ENCODE measurements at regions not wholly inside any gene's neighbourhood (a gene's known extent, or its start where the extent isn't known, plus 50 kb on each side); places are given as distances from the start of the nearest gene placed in this dataset.
"Not testable (repeated sequence)": the region's sequence is repeated elsewhere in the genome, so short reads cannot be mapped to it uniquely, and the experiment has no call there.

DNA sequence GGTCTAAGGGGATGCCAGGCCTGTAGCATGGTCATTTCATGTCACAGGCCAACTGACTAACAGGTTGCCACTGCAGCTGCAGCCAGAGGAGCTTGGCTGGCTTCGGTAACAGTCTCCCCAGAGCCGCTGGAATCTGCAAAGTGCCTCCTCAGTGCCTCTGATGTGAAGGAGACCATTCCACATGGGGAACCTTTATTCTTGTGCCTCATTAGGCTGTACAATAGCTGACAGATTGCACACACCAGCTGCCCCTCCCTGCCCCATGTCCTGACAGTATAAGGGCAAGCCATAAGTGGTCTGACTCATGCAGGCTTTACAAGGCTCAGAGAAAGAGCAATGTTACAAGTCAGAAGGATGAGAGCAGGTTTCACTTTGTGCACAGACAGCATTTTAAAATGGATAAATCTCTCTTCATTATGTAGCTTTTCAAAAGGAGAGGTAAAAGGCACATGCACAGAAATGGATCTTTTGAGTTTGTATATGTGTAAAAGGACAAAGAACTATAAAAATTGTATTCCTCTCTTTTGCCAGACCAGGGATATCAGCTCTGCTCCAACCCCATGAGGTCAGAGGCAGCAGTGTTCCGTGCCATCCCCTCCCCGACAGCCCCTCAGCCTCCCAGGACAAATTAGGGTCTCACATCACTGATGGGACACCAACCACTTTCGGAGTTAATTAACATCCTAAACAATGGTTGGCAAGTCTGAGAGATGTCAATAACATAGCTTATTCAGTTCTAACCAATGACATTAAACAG, 467.8 kb downstream of the TMEM232 start:
- DNase-seq, result no peak

DNA sequence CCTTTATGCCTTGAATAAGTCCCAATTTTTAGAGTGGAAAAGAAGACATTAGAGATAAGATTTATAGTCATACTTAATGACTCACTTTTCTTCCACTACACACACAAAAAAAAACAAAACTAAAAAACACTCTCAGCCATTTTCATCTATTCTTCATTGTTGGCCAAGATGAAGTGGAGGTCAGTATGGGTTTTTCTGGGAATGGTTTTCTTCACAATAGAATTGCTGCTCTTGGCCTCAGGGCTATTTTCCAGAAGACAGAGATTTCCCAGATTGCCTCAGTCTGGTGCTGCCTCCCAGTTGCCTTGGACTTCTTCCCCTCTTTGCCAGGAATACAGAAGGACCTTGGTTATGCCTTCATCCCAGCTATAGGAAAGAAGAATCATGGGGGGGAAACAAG, 463.7 kb downstream of the TMEM232 start:
- DNase-seq, result no peak

DNA sequence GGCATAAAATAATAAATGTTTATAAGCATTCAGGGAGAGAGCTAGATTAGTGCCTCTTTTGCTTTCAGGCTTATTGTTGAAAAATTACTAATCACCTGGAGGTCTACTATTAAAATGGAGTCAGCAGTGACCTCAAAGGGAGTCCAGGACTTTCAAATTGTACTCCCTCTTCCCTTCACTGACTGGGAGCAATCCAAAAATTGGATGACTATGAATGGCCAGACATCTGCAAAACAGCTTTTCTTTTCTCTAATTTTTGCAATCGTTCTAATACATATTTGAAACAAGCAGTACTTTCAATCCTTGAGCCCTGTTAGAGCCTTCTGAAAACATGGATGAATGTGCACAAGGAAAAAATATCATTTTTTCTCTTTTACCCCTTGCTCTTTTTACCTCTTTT, 461.8 kb downstream of the TMEM232 start:
- no peak for DNase-seq

DNA sequence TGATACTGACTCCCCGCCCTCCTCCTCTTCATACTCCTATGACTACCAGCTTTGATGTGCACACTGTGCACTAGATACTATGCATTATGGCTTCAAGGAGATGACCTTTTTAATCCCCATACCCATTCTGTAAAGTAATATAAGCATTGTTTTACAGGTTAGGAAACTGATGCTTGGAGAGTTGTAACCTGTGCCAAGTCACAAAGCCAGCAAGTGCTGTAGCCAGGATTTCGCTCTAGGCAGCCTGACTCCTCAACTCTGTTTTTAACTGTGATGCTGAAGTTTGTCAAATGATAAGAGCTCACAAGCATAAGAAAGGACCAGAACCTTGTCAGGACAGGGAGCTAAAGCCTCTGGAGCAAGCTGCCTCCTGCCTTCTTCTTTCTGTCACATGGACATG, 461.3 kb downstream of the TMEM232 start:
- no peak for DNase-seq

DNA sequence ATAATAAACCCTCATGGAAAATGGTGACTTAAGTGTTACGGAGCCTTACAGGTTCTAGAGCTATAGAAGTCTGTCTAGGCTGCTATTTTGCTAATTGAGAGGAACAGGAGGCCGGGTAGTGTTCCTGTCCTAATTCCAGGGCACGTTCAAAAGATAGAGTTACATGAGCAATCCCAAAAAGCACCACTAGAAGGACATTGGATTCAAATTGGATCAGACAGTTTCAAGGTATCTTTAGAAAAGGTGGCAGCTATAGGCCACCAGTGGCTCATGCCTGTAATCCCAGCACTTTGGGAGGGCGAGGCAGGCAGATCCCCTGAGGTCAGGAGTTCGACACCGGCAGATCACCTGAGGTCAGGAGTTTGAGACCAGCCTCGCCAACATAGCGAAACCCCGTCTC, 458.8 kb downstream of the TMEM232 start:
- DNase-seq, result no peak

DNA sequence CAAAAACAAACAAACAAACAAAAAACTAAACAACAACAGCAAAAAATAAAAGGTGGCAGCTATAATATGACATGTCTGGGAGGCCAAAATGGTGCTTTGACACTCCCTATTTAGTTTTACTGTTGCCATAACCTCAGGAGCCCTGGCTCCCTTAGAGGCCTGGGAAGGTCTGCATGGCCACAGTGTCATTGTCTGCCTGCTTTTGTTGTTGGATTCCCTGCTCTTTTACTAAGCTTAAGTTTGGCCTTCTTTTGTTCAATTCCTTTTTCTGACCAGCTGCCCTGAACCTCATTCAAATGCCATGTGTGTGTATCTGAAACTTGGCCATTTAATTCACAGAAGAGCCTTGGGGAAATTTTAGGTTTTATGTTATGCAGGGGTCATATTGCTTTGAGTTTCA, 458.2 kb downstream of the TMEM232 start:
- DNase-seq, result no peak

DNA sequence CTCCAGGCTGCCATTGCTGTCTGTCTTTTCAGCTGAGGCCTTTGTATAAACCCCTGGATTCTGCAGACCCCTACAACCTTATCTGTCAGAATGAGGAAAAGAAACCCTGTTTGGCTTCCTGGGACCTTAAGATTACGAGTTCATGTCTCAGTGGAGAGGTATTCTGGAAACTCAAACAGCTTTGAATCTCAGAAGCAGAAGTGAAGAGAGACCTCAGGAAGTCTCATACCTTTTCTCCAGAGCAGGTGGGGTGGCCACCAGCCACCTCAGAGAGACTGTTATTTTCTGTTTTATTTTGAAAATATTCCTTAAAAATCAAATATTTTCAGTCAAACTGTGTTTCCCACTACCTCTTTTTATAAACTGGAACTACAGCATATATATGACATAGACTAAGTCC, 457.5 kb downstream of the TMEM232 start:
- no peak for DNase-seq

DNA sequence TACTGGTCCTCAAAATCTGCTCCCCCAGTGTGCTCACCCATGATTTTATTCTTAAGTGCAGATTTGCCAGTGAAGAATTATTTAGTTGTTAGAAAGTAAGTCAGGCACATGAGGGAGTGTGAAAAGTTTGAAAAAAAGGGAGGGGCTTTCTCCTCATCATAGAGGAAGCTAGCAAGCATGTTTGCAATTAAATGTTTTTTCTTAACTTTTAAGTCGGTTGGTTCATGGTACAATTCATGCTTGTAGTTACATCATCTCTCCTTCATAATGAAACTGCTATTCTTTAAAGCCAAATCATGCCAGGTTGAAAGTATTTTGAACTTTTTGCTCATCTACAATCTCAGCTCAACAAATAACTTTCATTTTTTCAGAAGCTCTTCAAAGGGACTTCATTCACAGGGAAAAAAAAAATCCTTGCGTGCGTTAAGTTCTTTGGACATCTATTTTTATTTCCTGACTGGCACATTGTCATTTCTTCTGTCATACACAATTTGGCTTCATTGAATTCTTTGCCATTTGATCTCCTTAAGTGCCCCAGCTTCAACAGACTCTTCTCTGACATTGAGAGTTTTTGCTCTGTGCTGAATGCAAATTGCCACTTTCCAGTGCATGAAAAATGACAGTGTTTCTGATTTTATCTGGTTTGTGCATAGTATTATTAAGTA, 456.9 kb downstream of the TMEM232 start:
- DNase-seq, result no peak

DNA sequence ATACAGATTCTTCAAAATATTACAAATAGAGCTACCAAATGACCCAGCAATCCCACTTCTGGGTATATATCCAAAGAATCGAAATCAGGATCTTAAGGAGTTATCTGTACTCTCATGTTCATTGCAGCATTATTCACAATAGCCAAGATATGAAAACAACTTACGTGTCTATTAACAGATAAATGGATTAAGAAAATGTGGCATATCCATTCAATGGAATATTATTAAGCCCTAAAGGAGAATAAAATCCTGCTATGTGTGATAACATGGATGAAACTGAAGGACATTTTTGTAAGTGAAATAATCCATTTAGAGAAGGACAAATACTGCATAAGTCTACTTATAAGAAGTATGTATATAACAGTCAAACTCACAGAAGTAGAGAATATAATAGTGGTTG, 450.6 kb downstream of the TMEM232 start:
- DNase-seq, result no peak

DNA sequence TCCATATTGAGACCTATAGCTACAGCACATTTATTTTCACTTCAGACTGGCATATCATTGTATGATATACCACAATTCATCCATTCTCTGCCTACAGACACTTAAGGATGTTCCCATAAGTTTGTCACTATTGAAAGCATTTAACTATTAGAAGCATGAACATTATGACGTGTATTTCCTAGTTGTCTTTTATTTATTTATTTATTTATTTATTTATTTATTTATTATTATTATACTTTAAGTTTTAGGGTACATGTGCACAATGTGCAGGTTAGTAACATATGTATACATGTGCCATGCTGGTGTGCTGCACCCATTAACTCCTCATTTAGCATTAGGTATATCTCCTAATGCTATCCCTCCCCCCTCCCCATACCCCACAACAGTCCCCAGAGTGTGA, 448.0 kb downstream of the TMEM232 start:
- DNase-seq, result not testable (repeated sequence)

DNA sequence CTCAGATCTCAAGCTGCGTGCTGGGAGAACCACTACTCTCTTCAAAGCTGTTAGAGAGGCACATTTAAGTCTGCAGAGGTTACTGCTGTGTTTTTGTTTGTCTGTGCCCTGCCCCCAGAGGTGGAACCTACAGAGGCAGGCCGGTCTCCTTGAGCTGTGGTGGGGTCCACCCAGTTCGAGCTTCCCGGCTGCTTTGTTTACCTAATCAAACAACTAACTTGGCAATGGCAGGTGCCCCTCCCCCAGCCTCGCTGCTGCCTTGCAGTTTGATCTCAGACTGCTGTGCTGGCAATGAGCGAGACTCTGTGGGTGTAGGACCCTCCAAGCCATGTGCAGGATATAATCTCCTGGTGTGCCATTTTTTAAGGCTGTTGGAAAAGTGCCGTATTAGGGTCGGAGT, 442.4 kb downstream of the TMEM232 start:
- not testable (repeated sequence) for DNase-seq

DNA sequence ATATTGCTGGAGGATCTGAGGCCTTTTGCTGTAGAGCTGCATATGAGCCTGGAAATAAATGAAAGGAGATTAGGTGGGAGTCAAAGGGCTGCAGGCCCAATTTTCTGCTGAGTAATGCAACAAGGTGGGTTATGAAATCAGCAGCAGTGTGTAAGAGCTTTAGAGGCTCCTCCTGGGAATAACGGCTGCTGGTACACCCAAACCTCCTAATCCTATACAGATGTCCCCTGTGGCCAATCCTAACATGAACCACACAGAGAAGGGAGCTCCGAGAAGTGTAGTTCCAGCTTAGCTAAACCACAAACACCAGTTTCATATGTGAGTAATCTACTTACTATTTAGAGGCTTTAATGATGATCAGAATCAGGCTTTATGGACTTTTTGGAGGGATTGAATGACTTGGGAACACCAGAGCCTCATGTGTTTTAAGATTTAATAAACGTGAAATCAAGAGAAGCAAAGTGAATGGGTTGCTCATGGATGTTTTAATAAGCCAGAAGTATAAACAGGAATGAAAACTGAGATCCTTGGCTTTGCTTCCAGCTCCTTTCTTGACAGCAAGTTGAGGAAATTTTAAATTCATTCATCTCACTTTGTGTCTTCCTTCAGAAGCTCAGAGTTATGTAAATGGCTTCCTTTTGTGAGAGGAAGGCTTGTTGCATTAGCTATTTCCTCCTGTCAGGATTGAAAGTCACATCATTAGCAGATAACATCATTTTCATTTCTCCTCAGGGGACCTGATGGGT, 437.5 kb downstream of the TMEM232 start:
- no peak for DNase-seq

DNA sequence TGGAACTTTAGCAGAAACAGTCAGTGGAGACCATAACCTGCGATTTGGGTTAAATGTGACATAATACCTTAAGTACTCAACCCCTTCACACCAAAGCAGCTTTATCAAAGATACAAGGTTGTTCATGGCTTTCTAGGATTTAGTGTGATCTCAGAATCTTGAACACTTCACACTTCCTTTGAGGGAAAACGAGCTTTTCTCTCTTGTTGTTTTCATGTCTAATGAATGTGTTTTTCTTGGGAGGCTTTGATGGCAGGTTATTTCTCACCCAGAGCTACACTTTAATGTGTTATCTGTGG, 437.0 kb downstream of the TMEM232 start:
- DNase-seq, result no peak

DNA sequence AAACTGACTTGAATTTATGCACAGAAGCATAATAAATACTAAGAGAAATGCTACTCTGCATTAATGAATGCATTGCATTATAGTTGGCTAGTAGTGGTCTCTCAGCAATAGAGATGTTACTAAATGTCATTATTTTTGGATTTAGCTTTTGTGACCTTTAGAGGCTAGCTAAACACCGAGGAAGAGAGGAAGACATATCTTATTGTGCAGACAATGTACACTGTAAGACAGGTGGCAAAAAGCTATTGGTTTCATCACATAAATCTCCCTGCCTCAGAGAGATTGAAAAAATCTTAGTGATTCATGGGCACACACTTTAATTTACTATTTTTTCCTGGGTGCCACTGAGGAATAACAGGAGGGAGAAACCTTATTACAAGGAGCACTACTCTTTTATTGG, 435.9 kb downstream of the TMEM232 start:
- no peak for DNase-seq

DNA sequence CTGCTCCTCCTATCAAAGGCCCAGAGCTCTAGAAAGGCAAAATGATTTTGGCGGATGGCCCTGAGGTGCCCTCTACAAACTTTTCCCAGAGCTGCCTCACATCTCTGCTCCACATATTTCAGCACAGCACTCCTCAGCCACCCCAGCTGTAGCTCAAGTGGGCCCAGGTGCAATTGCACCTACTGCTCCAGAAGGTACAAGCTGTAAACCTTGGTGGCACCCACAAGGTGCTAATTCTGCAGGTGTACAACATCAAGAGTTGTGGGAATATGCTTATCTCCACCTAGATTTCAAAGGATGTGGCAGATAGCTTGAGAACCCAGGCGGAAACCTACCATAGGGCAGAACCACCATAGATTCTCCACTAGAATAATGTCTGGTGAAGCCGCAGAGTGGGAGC, 432.2 kb downstream of the TMEM232 start:
- DNase-seq, result no peak

DNA sequence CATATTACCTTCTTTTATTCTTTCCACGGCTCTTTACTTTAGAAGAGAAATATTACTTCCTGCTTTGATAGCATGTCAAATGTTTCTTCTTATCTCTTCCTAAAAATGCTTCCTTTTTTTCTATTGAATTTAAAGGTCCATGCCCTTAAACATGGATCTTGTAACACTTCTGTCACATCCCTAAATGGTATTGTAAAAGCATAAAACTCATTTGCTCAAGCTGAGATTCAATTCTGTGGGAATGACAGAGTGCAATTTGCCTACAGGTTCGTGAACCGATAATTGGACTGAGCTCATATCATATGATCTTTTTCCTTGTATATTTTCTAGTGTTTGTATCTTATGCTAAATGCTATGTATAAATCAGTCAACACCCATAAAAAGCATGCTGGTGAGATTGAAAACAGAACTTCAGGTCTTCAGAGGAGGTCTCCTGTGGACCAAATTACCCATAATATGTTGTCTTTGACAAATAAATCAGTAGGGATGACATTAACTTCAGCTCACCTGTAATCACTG, 429.3 kb downstream of the TMEM232 start:
- no peak for DNase-seq

DNA sequence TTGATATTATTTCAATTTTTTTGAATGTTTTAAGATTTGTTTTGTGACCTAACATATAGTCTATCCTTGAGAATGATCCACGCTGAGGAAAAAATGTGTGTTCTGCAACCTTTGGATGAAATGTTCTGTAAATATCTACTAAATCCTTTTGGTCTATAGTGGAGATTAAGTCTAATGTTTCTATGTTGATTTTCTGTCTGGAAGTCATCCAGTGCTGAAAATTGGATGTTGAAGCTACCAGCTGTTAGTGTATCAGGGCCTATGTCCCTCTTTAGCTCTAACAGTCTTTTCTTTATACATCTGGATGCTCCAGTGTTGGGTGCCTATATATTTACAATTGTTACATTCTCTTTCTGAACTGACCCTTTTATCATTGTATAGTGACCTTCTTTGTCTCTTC, 422.3 kb downstream of the TMEM232 start:
- no peak for DNase-seq

DNA sequence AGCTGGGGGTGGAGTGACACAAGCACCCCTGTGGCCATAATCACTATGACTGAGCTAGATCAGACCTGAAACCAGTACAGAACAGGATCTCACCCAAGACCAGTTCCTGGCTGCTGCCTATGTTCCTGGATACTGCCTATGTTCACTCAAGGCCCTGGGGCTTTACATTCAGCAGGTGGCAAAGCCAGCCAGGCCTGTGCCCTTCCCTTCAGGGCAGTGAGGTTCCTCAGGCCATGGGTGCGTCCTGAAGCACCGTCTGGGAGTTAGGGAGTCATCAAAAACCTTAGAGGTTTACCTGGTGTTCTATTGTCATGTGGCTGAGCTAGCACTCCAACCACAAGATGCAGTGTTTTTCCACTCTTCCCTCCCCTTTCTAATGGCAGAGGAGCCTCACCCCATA, 419.8 kb downstream of the TMEM232 start:
- no peak for DNase-seq

DNA sequence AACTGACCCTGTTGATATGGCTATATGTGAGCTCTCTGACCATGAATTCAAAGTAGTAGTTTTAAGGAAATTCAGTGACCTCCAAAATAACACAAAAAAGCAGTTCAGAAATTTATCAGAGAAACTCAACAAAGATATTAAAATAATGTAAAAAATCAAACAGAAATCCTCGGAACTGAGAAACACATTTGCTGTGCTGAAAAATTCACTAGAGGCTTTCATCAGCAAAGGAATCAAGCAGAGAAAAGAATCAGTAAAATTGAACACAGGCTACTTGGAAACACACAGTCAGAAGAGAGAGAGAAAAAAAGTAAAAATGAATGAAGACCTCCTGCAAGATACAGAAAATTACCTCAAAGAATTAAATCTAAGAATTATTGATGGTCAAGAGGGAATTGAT, 417.2 kb downstream of the TMEM232 start:
- no peak for DNase-seq

DNA sequence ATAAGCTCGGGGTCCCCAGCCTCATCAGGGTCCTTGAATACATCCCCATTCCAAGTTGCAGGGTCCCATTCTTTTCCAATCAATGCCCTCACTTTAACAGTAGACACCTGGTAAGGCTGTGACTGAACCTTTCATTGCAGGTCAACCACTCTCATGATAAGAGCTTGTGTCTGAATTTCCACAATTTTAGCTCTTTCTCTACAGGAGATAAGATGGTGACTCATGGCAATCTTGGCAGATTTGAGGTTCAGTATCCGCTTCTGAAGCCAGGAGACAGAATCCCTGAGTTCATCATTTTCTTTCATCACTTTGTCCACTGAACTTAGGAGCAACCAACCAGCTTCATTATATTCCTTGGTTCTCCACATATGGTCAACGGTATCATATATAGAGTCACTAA, 409.9 kb downstream of the TMEM232 start:
- not testable (repeated sequence) for DNase-seq

DNA sequence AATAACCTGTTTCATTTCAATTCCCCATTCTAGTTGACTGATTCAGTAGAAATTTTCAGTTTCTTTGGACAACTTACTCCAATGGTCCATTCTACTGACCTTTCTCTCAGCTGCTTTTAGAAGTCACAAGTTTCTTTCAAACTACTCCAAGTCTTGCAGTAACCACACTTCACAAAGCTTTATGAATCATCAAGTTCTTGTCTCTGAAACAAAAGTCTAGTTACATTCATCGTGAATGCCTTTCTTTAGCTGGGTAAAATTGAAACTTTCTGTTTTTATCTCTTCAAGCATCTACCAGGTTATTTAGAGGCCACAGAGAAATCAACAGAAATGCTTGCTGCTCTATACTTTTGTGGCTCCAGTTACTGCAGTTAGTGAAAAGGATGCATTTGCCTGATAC, 405.4 kb downstream of the TMEM232 start:
- no peak for DNase-seq

DNA sequence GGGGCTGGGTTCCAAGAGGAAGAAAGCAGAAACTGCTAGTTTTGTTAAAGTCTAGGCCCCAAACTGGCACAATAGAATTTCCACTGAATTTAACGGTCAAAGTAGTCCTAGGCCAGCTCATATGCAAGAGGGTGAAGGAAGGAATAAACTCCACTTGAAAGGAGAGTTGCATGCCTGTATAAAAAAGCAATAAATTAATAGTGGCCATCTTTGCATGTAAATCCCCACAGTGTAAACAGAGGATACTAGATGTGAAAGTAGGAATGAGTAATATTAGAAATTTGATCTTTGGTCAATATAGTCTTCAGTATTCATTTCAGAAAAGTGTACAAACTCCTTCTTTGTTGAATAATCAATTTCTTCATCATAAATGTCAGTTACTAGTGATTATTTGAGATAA, 403.1 kb downstream of the TMEM232 start:
- DNase-seq, result no peak

DNA sequence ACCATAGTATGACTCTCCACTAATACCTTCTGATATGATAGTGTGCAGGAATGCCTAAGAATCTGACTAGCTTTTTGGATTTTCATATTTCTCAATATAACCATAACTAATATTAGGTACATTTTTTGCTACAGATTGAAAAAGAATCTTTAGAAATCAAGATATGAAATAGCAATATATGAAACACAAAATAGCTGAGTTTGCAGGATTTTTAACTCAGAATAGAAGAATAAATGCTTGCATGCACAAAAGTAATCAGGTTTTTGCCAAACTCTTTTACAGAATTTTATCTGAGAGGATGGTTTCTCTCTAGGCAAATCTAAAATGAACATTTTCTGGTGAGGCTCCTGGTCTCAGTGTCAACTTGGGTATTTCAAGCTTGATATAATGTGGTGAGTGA, 402.6 kb downstream of the TMEM232 start:
- no peak for DNase-seq

DNA sequence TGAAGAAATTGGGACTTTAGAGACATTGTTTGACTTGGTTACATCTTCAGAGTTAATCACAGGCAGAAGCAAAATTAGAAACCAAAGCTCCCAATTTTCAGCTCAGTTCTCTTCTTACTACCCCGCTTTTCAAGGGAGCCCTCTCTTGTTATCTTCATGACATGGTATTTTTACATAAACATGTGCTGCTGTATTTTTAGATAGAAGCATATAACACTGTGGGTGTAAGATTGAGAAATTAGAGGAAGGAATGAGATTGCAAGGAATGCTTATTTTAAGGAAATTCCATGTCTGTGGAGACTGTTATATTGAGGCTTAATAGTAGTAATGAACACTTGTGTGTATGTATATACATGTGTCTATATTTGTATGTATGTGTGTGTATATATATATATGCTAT, 401.6 kb downstream of the TMEM232 start:
- no peak for DNase-seq
